WTC11 (cell line): ENCODE measurements at regions not wholly inside any gene's neighbourhood (a gene's known extent, or its start where the extent isn't known, plus 50 kb on each side); places are given as distances from the start of the nearest gene placed in this dataset.

Source experiments
- ATAC-seq: fragments of 200-7000 bp; cut with Tn5 transposase; 2 replicates; pipeline ENCODE4 v1.10.0; 2021; ENCODE audit warnings: mild to moderate bottlenecking, moderate library complexity
- CTCF ChIA-PET: fragments of 300-600 bp; sonication (Branson Sonifier 250); formaldehyde crosslinking; loops from one replicate; lab custom pipeline; 2021; ENCODE audit warnings: antibody characterized with exemption; lab: Charles Lee
- POLR2A ChIA-PET: fragments of 350-600 bp; sonication (Branson Sonifier 250); formaldehyde crosslinking; loops from one replicate; lab custom pipeline; 2021; ENCODE audit warnings: antibody characterized with exemption; lab: Charles Lee
- DNase-seq: peaks from one replicate; pipeline ENCODE4 v3.0.0; 2021; ENCODE audit warnings: low spot score
- H3K27ac Mint-ChIP-seq: 2 replicates; pipeline ENCODE4 v1.8.0; 2021; ENCODE audit warnings: mixed read lengths
- H3K27me3 Mint-ChIP-seq: 2 replicates; pipeline ENCODE4 v1.8.0; 2021; ENCODE audit warnings: low read depth, mild to moderate bottlenecking, moderate library complexity, mixed read lengths
- H3K36me3 Mint-ChIP-seq: 2 replicates; pipeline ENCODE4 v1.8.0; 2021; ENCODE audit warnings: mixed read lengths
- H3K4me1 Mint-ChIP-seq: 2 replicates; pipeline ENCODE4 v1.8.0; 2022; ENCODE audit warnings: mixed read lengths
- H3K4me3 Mint-ChIP-seq: 2 replicates; pipeline ENCODE4 v1.8.0; 2021; ENCODE audit warnings: mild to moderate bottlenecking, moderate library complexity, mixed read lengths
- H3K9me3 Mint-ChIP-seq: 2 replicates; pipeline ENCODE4 v1.8.0; 2021; ENCODE audit warnings: mixed read lengths
- CDX4 ChIP-seq: fragments of 250-450 bp; sonication (Bioruptor Pico); IDR thresholded peaks from 2 replicates; pipeline ENCODE4 v1.9.0; 2021; ENCODE audit warnings: moderate library complexity, mild to moderate bottlenecking, inconsistent platforms, borderline replicate concordance
- FOXJ3 ChIP-seq: sonication (generic); formaldehyde crosslinking; IDR thresholded peaks from 2 replicates; pipeline ENCODE4 v1.9.0; 2021; ENCODE audit warnings: missing genetic modification reagents, mild to moderate bottlenecking, borderline replicate concordance
- FOXK1 ChIP-seq: sonication (generic); formaldehyde crosslinking; IDR thresholded peaks from 2 replicates; pipeline ENCODE4 v1.8.0; 2022; ENCODE audit warnings: mild to moderate bottlenecking, moderate library complexity, missing genetic modification reagents
- GABPB1 ChIP-seq: sonication (generic); formaldehyde crosslinking; IDR thresholded peaks from 2 replicates; pipeline ENCODE4 v1.8.1; 2023; ENCODE audit warnings: mild to moderate bottlenecking, missing genetic modification reagents
- NR1H2 ChIP-seq: sonication (generic); formaldehyde crosslinking; IDR thresholded peaks from 2 replicates; pipeline ENCODE4 v1.9.0; 2021; ENCODE audit warnings: mild to moderate bottlenecking, moderate library complexity, missing genetic modification reagents
- NR2C2 ChIP-seq: sonication (generic); formaldehyde crosslinking; IDR thresholded peaks from 2 replicates; pipeline ENCODE4 v1.8.0; 2022; ENCODE audit warnings: mild to moderate bottlenecking, missing genetic modification reagents
- RELA ChIP-seq: sonication (generic); formaldehyde crosslinking; IDR thresholded peaks from 2 replicates; pipeline ENCODE4 v1.8.1; 2022; ENCODE audit warnings: missing genetic modification reagents, mild to moderate bottlenecking, borderline replicate concordance
- RORB ChIP-seq: fragments of 250-450 bp; sonication (Bioruptor Pico); IDR thresholded peaks from 2 replicates; pipeline ENCODE4 v1.9.0; 2021; ENCODE audit warnings: mild to moderate bottlenecking
- SOX15 ChIP-seq: fragments of 250-450 bp; sonication (Bioruptor Pico); IDR thresholded peaks from 2 replicates; pipeline ENCODE4 v1.9.0; 2021; ENCODE audit warnings: mild to moderate bottlenecking
- STAT6 ChIP-seq: sonication (generic); formaldehyde crosslinking; conservative IDR thresholded peaks from 2 replicates; pipeline ENCODE4 v1.8.1; 2023; ENCODE audit warnings: mild to moderate bottlenecking, low read depth, missing genetic modification reagents, moderate library complexity
- TCF7 ChIP-seq: sonication (generic); formaldehyde crosslinking; IDR thresholded peaks from 2 replicates; pipeline ENCODE4 v1.8.0; 2022; ENCODE audit warnings: mild to moderate bottlenecking, low read depth, missing genetic modification reagents, moderate library complexity
- TEAD1 ChIP-seq: sonication (generic); formaldehyde crosslinking; IDR thresholded peaks from 2 replicates; pipeline ENCODE4 v1.8.0; 2022; ENCODE audit warnings: mild to moderate bottlenecking, missing genetic modification reagents
- TF ChIP-seq, protein P1 (sequence below): sonication (generic); formaldehyde crosslinking; IDR thresholded peaks from 2 replicates; pipeline ENCODE4 v1.8.0; 2022; ENCODE audit warnings: mild to moderate bottlenecking, missing genetic modification reagents
- TF ChIP-seq, protein P2 (sequence below): sonication (generic); formaldehyde crosslinking; IDR thresholded peaks from 2 replicates; pipeline ENCODE4 v1.8.1; 2023; ENCODE audit warnings: mild to moderate bottlenecking, moderate library complexity, missing genetic modification reagents
- TF ChIP-seq, protein P3 (sequence below): sonication (generic); formaldehyde crosslinking; IDR thresholded peaks from 2 replicates; pipeline ENCODE4 v1.8.0; 2022; ENCODE audit warnings: mild to moderate bottlenecking, missing genetic modification reagents
- TF ChIP-seq, protein P4 (sequence below): sonication (generic); formaldehyde crosslinking; IDR thresholded peaks from 2 replicates; pipeline ENCODE4 v1.8.0; 2022; ENCODE audit warnings: missing genetic modification reagents
- TF ChIP-seq, protein P5 (sequence below): sonication (generic); formaldehyde crosslinking; IDR thresholded peaks from 2 replicates; pipeline ENCODE4 v1.8.1; 2023; ENCODE audit warnings: mild to moderate bottlenecking, missing genetic modification reagents

DNA sequence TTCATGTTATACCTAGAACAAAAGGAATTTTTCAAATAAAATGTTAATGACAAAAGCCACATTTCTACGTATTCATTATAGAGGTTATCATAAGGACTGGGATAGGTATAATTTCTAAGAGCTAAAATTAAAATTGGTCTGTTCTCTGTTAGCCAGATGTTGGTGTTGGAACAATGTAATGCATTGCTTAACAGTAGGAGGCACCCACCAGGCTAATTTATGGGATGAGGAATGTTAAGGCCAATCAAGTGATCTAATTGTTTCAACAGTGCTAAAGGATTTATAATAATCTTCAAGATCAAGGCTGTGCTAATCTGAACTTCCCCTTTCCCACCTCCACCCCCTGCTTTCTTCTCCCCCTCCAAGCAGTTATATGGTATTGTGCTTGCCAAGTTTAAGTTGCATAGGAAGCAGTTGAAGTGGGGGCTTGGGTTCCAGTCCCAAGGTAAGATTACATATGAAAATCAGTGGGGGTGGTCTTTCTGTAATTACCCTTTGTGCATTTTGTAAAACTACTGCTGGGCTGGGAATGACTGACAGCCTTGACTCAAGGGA, 89.2 kb upstream of the BACH2 start (continued):
- TF ChIP-seq, protein P1, sequence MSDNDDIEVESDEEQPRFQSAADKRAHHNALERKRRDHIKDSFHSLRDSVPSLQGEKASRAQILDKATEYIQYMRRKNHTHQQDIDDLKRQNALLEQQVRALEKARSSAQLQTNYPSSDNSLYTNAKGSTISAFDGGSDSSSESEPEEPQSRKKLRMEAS (CRISPR knock-in tag), result no peak
- TF ChIP-seq NR2C2 (CRISPR knock-in tag) (no peak), TCF7 (CRISPR knock-in tag) (no peak), GABPB1 (CRISPR knock-in tag) (no peak)
- TF ChIP-seq, protein P2, sequence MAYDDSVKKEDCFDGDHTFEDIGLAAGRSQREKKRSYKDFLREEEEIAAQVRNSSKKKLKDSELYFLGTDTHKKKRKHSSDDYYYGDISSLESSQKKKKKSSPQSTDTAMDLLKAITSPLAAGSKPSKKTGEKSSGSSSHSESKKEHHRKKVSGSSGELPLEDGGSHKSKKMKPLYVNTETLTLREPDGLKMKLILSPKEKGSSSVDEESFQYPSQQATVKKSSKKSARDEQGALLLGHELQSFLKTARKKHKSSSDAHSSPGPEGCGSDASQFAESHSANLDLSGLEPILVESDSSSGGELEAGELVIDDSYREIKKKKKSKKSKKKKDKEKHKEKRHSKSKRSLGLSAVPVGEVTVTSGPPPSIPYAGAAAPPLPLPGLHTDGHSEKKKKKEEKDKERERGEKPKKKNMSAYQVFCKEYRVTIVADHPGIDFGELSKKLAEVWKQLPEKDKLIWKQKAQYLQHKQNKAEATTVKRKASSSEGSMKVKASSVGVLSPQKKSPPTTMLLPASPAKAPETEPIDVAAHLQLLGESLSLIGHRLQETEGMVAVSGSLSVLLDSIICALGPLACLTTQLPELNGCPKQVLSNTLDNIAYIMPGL (CRISPR knock-in tag), result no peak

- peaks cover 60% of the 10 kb centered on the region for H3K4me1 Mint-ChIP-seq
- H3K27ac Mint-ChIP-seq, result no peak overlapping the region
- ATAC-seq (peak; percentile 73), DNase-seq (no peak)
- POLR2A ChIA-PET, result no interaction called here
- CTCF ChIA-PET, result interaction anchor here (0.7 to 1.1 kb wide), 2 partner anchors 9 to 444 kb away, joined by 3 read pairs; no protein-coding TSS in a partner anchor
- no peak for TF ChIP-seq TEAD1 (CRISPR knock-in tag)
- TF ChIP-seq, protein P3, sequence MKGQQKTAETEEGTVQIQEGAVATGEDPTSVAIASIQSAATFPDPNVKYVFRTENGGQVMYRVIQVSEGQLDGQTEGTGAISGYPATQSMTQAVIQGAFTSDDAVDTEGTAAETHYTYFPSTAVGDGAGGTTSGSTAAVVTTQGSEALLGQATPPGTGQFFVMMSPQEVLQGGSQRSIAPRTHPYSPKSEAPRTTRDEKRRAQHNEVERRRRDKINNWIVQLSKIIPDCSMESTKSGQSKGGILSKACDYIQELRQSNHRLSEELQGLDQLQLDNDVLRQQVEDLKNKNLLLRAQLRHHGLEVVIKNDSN, result no peak
- H3K9me3 Mint-ChIP-seq, result no peaks in the 10 kb centered on the region
- H3K36me3 Mint-ChIP-seq, result no peaks in the 10 kb centered on the region
- H3K4me3 Mint-ChIP-seq, result no peak overlapping the region
- no peaks in the 10 kb centered on the region for H3K27me3 Mint-ChIP-seq
Observed at GRCh38 chr6:90384720-90385119, 88.1 kb upstream of the BACH2 start.

DNA sequence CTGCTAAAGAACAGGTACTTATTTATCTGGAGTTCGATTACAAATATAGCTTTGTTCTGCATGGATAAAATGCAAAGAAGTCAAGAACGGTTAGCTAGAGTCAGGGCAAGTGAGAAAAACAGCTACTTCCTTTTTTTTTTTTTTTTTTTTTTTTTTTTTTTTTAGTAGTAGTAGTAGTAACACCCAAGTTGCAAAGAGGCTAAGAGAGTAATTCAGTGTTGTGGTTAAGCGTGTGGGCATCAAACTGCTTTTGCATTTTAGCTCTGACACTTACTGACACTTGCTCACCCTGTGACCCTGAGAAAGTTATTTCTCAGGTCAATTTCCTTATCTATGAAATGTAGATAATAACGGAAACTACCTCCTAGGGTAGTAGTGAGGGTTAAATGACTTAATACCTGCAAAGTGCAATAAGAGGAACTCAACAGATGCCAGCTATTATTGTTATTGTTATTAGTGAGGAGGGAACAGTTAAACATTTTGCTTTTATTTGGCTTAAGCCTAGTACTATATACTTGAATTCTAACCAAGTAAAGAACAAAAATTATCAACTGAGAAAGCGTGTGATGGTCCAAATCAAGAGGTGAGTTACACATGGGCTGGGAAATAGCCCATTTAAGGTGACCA, 86.7 kb upstream of the BACH2 start:
- H3K27me3 Mint-ChIP-seq, result no peaks in the 10 kb centered on the region
- no peaks in the 10 kb centered on the region for H3K36me3 Mint-ChIP-seq
- DNase-seq (no peak), ATAC-seq (no peak)
- ChIA-PET CTCF (interaction anchor here (1.2 to 1.7 kb wide), 3 partner anchors 10 to 97 kb away, joined by 4 to 6 read pairs (median 4); no protein-coding TSS in a partner anchor), POLR2A (no interaction called here)
- H3K27ac Mint-ChIP-seq, result no peak overlapping the region
- H3K4me1 Mint-ChIP-seq, result peaks cover 49% of the 10 kb centered on the region
- no peak overlapping the region for H3K4me3 Mint-ChIP-seq
- H3K9me3 Mint-ChIP-seq, result no peaks in the 10 kb centered on the region
- no peak for TF ChIP-seq RELA
- TF ChIP-seq NR1H2 (CRISPR knock-in tag), result no peak
- TF ChIP-seq, protein P1 (CRISPR knock-in tag), result no peak
- no peak for TF ChIP-seq SOX15 (CRISPR knock-in tag)
- TF ChIP-seq RORB (CRISPR knock-in tag), result no peak
- TF ChIP-seq FOXJ3 (CRISPR knock-in tag), result no peak
- TF ChIP-seq FOXK1, result no peak
- TF ChIP-seq CDX4 (CRISPR knock-in tag), result no peak
- TF ChIP-seq, protein P4, sequence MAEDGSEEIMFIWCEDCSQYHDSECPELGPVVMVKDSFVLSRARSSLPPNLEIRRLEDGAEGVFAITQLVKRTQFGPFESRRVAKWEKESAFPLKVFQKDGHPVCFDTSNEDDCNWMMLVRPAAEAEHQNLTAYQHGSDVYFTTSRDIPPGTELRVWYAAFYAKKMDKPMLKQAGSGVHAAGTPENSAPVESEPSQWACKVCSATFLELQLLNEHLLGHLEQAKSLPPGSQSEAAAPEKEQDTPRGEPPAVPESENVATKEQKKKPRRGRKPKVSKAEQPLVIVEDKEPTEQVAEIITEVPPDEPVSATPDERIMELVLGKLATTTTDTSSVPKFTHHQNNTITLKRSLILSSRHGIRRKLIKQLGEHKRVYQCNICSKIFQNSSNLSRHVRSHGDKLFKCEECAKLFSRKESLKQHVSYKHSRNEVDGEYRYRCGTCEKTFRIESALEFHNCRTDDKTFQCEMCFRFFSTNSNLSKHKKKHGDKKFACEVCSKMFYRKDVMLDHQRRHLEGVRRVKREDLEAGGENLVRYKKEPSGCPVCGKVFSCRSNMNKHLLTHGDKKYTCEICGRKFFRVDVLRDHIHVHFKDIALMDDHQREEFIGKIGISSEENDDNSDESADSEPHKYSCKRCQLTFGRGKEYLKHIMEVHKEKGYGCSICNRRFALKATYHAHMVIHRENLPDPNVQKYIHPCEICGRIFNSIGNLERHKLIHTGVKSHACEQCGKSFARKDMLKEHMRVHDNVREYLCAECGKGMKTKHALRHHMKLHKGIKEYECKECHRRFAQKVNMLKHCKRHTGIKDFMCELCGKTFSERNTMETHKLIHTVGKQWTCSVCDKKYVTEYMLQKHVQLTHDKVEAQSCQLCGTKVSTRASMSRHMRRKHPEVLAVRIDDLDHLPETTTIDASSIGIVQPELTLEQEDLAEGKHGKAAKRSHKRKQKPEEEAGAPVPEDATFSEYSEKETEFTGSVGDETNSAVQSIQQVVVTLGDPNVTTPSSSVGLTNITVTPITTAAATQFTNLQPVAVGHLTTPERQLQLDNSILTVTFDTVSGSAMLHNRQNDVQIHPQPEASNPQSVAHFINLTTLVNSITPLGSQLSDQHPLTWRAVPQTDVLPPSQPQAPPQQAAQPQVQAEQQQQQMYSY (CRISPR knock-in tag), result no peak
- TF ChIP-seq, protein P5, sequence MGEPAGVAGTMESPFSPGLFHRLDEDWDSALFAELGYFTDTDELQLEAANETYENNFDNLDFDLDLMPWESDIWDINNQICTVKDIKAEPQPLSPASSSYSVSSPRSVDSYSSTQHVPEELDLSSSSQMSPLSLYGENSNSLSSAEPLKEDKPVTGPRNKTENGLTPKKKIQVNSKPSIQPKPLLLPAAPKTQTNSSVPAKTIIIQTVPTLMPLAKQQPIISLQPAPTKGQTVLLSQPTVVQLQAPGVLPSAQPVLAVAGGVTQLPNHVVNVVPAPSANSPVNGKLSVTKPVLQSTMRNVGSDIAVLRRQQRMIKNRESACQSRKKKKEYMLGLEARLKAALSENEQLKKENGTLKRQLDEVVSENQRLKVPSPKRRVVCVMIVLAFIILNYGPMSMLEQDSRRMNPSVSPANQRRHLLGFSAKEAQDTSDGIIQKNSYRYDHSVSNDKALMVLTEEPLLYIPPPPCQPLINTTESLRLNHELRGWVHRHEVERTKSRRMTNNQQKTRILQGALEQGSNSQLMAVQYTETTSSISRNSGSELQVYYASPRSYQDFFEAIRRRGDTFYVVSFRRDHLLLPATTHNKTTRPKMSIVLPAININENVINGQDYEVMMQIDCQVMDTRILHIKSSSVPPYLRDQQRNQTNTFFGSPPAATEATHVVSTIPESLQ (CRISPR knock-in tag), result no peak
- no peak for TF ChIP-seq STAT6
